HG02588 (cell line): ENCODE measurements at regions not wholly inside any gene's neighbourhood (a gene's known extent, or its start where the extent isn't known, plus 50 kb on each side); places are given as distances from the start of the nearest gene placed in this dataset.
"Not testable (repeated sequence)": the region's sequence is repeated elsewhere in the genome, so short reads cannot be mapped to it uniquely, and the experiment has no call there.

ENCODE experiments used
- ATAC-seq: cut with Tn5 transposase; IDR thresholded peaks from one replicate; pipeline ENCODE4 v1.9.1; 2021; ENCODE audit warnings: mild to moderate bottlenecking, moderate library complexity; ENCODE audit not compliant: unreplicated experiment

GRCh38 chr18:42532119-42532518, 577.1 kb downstream of the PIK3C3 start:
- no peak for ATAC-seq

GRCh38 chr18:42533009-42533575, 578.1 kb downstream of the PIK3C3 start:
- ATAC-seq: no peak

- no peak for ATAC-seq
Observed at GRCh38 chr18:42533616-42534015, 578.6 kb downstream of the PIK3C3 start.

GRCh38 chr18:42534313-42534712, 579.3 kb downstream of the PIK3C3 start:
- ATAC-seq: no peak

GRCh38 chr18:42536442-42536841, 579.0 kb downstream of the RIT2 start:
- no peak for ATAC-seq

- ATAC-seq: no peak
Observed at GRCh38 chr18:42537291-42537690, 578.2 kb downstream of the RIT2 start.

GRCh38 chr18:42544901-42545300, 570.6 kb downstream of the RIT2 start:
- no peak for ATAC-seq

GRCh38 chr18:42545825-42546224, 569.7 kb downstream of the RIT2 start:
- ATAC-seq: no peak

GRCh38 chr18:42548493-42548892, 567.0 kb downstream of the RIT2 start:
- ATAC-seq: no peak

- ATAC-seq: no peak
Observed at GRCh38 chr18:42549596-42549995, 565.9 kb downstream of the RIT2 start.

- ATAC-seq: not testable (repeated sequence)
Observed at GRCh38 chr18:42552559-42552958, 562.9 kb downstream of the RIT2 start.

- no peak for ATAC-seq
Observed at GRCh38 chr18:42559069-42559690, 556.3 kb downstream of the RIT2 start.

GRCh38 chr18:42561521-42561920, 554.0 kb downstream of the RIT2 start:
- no peak for ATAC-seq

GRCh38 chr18:42563995-42564394, 551.5 kb downstream of the RIT2 start:
- no peak for ATAC-seq

GRCh38 chr18:42564761-42565160, 550.7 kb downstream of the RIT2 start:
- ATAC-seq: no peak

- ATAC-seq: no peak
Observed at GRCh38 chr18:42568773-42569172, 546.7 kb downstream of the RIT2 start.

- no peak for ATAC-seq
Observed at GRCh38 chr18:42574871-42575270, 540.6 kb downstream of the RIT2 start.

- no peak for ATAC-seq
Observed at GRCh38 chr18:42576124-42576523, 539.4 kb downstream of the RIT2 start.

GRCh38 chr18:42578792-42579191, 536.7 kb downstream of the RIT2 start:
- no peak for ATAC-seq

GRCh38 chr18:42582266-42582665, 533.2 kb downstream of the RIT2 start:
- ATAC-seq: no peak

- ATAC-seq: no peak
Observed at GRCh38 chr18:42583283-42583731, 532.2 kb downstream of the RIT2 start.

- no peak for ATAC-seq
Observed at GRCh38 chr18:42586601-42587000, 528.9 kb downstream of the RIT2 start.

- ATAC-seq: no peak
Observed at GRCh38 chr18:42588786-42589185, 526.7 kb downstream of the RIT2 start.
